ENCODE measurements at regions not wholly inside any gene's neighbourhood (a gene's known extent, or its start where the extent isn't known, plus 50 kb on each side); places are given as distances from the start of the nearest gene placed in this dataset.
"Not testable (repeated sequence)": the region's sequence is repeated elsewhere in the genome, so short reads cannot be mapped to it uniquely, and the experiment has no call there.

- peak overlapping the region; percentile 74 for H3K27ac Mint-ChIP-seq
- peaks cover 3% of the 10 kb centered on the region for H3K4me1 Mint-ChIP-seq (ENCODE audit: low read depth)
- no peak overlapping the region for H3K4me3 Mint-ChIP-seq (ENCODE audit: low read depth)
- no peaks in the 10 kb centered on the region for H3K9me3 Mint-ChIP-seq (ENCODE audit: low read depth)
- H3K27me3 Mint-ChIP-seq: no peaks in the 10 kb centered on the region
- DNase-seq (ENCODE audit: low spot score, unreplicated experiment): no peak
- no peak for TF ChIP-seq CTCF (IDR thresholded peaks at IDR 0.05; ENCODE audit: unreplicated experiment)
- no peaks in the 10 kb centered on the region for H3K36me3 Mint-ChIP-seq (ENCODE audit: insufficient read depth)
Measured at GRCh38 chr5:120106912-120107525, 357.1 kb upstream of the PRR16 start.

GRCh38 chr5:120108586-120109248, 355.4 kb upstream of the PRR16 start:
- no peaks in the 10 kb centered on the region for H3K9me3 Mint-ChIP-seq (ENCODE audit: low read depth)
- H3K4me1 Mint-ChIP-seq (ENCODE audit: low read depth): no peaks in the 10 kb centered on the region
- no peak for DNase-seq (ENCODE audit: low spot score, unreplicated experiment)
- no peaks in the 10 kb centered on the region for H3K36me3 Mint-ChIP-seq (ENCODE audit: insufficient read depth)
- H3K27ac Mint-ChIP-seq: no peak overlapping the region
- H3K4me3 Mint-ChIP-seq (ENCODE audit: low read depth): no peak overlapping the region
- H3K27me3 Mint-ChIP-seq: no peaks in the 10 kb centered on the region
- TF ChIP-seq CTCF (IDR thresholded peaks at IDR 0.05; ENCODE audit: unreplicated experiment): no peak

- no peak for DNase-seq (ENCODE audit: low spot score, unreplicated experiment)
- Mint-ChIP-seq H3K27ac (no peak overlapping the region), H3K36me3 (ENCODE audit: insufficient read depth) (no peaks in the 10 kb centered on the region), H3K4me1 (ENCODE audit: low read depth) (no peaks in the 10 kb centered on the region), H3K27me3 (no peaks in the 10 kb centered on the region), H3K9me3 (ENCODE audit: low read depth) (peaks cover 4% of the 10 kb centered on the region), H3K4me3 (ENCODE audit: low read depth) (no peak overlapping the region)
- TF ChIP-seq CTCF (IDR thresholded peaks at IDR 0.05; ENCODE audit: unreplicated experiment): no peak
Measured at GRCh38 chr5:120122703-120123102, 341.4 kb upstream of the PRR16 start.

- Mint-ChIP-seq H3K27ac (no peak overlapping the region), H3K4me1 (ENCODE audit: low read depth) (no peaks in the 10 kb centered on the region), H3K4me3 (ENCODE audit: low read depth) (no peak overlapping the region), H3K36me3 (ENCODE audit: insufficient read depth) (no peaks in the 10 kb centered on the region), H3K9me3 (ENCODE audit: low read depth) (peaks cover 2% of the 10 kb centered on the region), H3K27me3 (no peaks in the 10 kb centered on the region)
- TF ChIP-seq CTCF (IDR thresholded peaks at IDR 0.05; ENCODE audit: unreplicated experiment): no peak
- no peak for DNase-seq (ENCODE audit: low spot score, unreplicated experiment)
Measured at GRCh38 chr5:120124031-120124430, 340.1 kb upstream of the PRR16 start.

GRCh38 chr5:120124961-120125360, 339.1 kb upstream of the PRR16 start:
- H3K27me3 Mint-ChIP-seq: no peaks in the 10 kb centered on the region

GRCh38 chr5:120132347-120132746, 331.8 kb upstream of the PRR16 start:
- not testable (repeated sequence) for H3K9me3 Mint-ChIP-seq (ENCODE audit: low read depth); H3K4me1 Mint-ChIP-seq (ENCODE audit: low read depth); DNase-seq (ENCODE audit: low spot score, unreplicated experiment); H3K4me3 Mint-ChIP-seq (ENCODE audit: low read depth); H3K36me3 Mint-ChIP-seq (ENCODE audit: insufficient read depth); H3K27me3 Mint-ChIP-seq; H3K27ac Mint-ChIP-seq

More at GRCh38 chr5:120124961-120125360, 339.1 kb upstream of the PRR16 start:
- Mint-ChIP-seq H3K36me3 (ENCODE audit: insufficient read depth) (no peaks in the 10 kb centered on the region), H3K4me1 (ENCODE audit: low read depth) (no peaks in the 10 kb centered on the region), H3K9me3 (ENCODE audit: low read depth) (peaks cover 2% of the 10 kb centered on the region), H3K4me3 (ENCODE audit: low read depth) (no peak overlapping the region), H3K27ac (no peak overlapping the region)
- no peak for DNase-seq (ENCODE audit: low spot score, unreplicated experiment)
- TF ChIP-seq CTCF (IDR thresholded peaks at IDR 0.05; ENCODE audit: unreplicated experiment): no peak

Measured in progenitor cell of endocrine pancreas (in vitro differentiated cells).